Esophagus squamous epithelium (tissue), 5 donors: ENCODE measurements at regions not wholly inside any gene's neighbourhood (a gene's known extent, or its start where the extent isn't known, plus 50 kb on each side); places are given as distances from the start of the nearest gene placed in this dataset.

ENCODE experiments used
- DNase-seq: peaks from one replicate; lab custom pipeline; 2025; lab: John Stamatoyannopoulos, UW
- H3K27ac ChIP-seq, 4 donors: fragments of 200-600 bp; sonication (generic); one replicate each; pipeline ENCODE4 v1.5.1; 2016 to 2019; ENCODE audit warnings: mild to moderate bottlenecking in 1 of 4
- H3K27me3 ChIP-seq, 4 donors: fragments of 200-600 bp; sonication (generic); 1 replicate in 3 of 4; 2 replicates in 1 of 4; pipeline versions ENCODE4 v1.5.1 to v1.6.0; 2017 to 2021; ENCODE audit warnings: antibody characterized with exemption in 1 of 4
- H3K36me3 ChIP-seq, 3 donors: fragments of 200-600 bp; sonication (generic); one replicate each; pipeline ENCODE4 v1.5.1; 2016 to 2019
- H3K4me1 ChIP-seq, 3 donors: fragments of 200-600 bp; sonication (generic); one replicate each; pipeline ENCODE4 v1.5.1; 2017 to 2019
- H3K4me3 ChIP-seq, 4 donors: fragments of 200-600 bp; sonication (generic); 1 replicate in 3 of 4; 2 replicates in 1 of 4; pipeline ENCODE4 v1.5.1; 2016 to 2019; ENCODE audit warnings: mild to moderate bottlenecking in 2 of 4, moderate library complexity in 1 of 4
- H3K9me3 ChIP-seq, 3 donors: fragments of 200-600 bp; sonication (generic); one replicate each; pipeline ENCODE4 v1.5.1; 2016 to 2019
- POLR2A ChIP-seq, 4 donors: fragments of 450-650 bp; IDR thresholded peaks; one replicate each; pipeline ENCODE4 v1.6.1; 2017; ENCODE audit warnings: antibody characterized with exemption in 4 of 4, mild to moderate bottlenecking in 4 of 4, moderate library complexity in 3 of 4
- WGBS, 2 donors: methylation state at CpG; one replicate each; pipeline ENCODE4 v1.1.5; 2018; 5-methylcytosine and 5-hydroxymethylcytosine counted together
- intact Hi-C: fragments of 100-400 bp; cut with DNase I; formaldehyde crosslinking; loops from one replicate; pipeline ENCODE4 v1.15.0; 2022
- TF ChIP-seq, protein P1 (sequence below), 6 experiments: fragments of 450-650 bp in 4 of 6; fragments of 200-600 bp in 2 of 6; sonication (generic) in 2 of 6; IDR thresholded peaks; one replicate each; pipeline ENCODE4 v1.5.1; 2016 to 2019; ENCODE audit warnings: antibody characterized with exemption in 6 of 6, mild to moderate bottlenecking in 4 of 6, moderate library complexity in 4 of 6
- donor health status: DM: yes; HTN: yes; CAD: no.

DNA sequence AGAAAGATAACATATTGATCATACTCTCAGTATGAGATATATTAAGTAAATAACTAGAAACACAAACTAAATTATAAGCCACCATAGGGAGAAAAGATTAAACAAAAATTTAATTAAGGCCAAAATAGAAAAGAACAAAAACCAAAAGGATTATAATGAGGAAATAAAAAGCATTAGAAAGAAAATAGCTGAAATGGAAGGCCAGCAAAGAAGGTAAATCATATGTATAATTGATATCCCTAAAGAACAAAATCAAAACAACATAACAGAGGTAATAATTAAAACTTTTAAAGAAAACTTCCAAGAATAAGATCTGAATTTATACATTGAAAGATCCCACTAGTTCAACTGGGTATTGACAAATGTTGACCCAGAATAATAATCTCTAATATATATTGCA is 453.0 kb downstream of the LRRIQ3 start:
- TF ChIP-seq, protein P1, sequence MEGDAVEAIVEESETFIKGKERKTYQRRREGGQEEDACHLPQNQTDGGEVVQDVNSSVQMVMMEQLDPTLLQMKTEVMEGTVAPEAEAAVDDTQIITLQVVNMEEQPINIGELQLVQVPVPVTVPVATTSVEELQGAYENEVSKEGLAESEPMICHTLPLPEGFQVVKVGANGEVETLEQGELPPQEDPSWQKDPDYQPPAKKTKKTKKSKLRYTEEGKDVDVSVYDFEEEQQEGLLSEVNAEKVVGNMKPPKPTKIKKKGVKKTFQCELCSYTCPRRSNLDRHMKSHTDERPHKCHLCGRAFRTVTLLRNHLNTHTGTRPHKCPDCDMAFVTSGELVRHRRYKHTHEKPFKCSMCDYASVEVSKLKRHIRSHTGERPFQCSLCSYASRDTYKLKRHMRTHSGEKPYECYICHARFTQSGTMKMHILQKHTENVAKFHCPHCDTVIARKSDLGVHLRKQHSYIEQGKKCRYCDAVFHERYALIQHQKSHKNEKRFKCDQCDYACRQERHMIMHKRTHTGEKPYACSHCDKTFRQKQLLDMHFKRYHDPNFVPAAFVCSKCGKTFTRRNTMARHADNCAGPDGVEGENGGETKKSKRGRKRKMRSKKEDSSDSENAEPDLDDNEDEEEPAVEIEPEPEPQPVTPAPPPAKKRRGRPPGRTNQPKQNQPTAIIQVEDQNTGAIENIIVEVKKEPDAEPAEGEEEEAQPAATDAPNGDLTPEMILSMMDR (IDR thresholded peaks at IDR 0.05), result no peak
- TF ChIP-seq POLR2A (IDR thresholded peaks at IDR 0.05), result no peak
- H3K9me3 ChIP-seq, result peaks cover 0 to 11% (median 0%) of the 10 kb centered on the region in 3 donors
- intact Hi-C loops, result no loop called here
- no peaks in the 10 kb centered on the region for H3K4me1 ChIP-seq
- no peak for DNase-seq
- H3K27ac ChIP-seq, result no peak overlapping the region
- H3K36me3 ChIP-seq, result no peaks in the 10 kb centered on the region
- H3K4me3 ChIP-seq, result no peak overlapping the region
- H3K27me3 ChIP-seq, result no peaks in the 10 kb centered on the region

DNA sequence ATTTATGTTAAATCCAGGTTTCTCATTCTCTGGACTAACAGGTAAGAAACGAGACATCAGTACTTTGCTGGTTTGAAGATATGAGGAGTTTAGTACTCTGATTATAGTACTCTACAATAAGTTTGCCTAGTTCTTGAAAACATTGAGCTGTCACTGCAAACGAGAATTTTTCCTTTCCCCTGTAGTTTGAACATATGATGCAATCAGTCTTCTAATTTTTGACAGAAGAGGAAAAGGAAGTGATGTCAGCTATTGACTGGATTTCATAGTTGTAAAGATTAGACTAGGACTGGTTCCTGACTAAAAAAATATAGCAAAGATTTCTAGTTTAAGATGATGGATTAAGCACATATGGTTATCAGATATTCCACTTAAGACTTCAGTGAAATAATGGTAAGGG is 461.9 kb downstream of the LRRIQ3 start:
- H3K9me3 ChIP-seq, result no peaks in the 10 kb centered on the region
- no peaks in the 10 kb centered on the region for H3K4me1 ChIP-seq
- H3K27ac ChIP-seq, result no peak overlapping the region
- no peak for DNase-seq
- no peak overlapping the region for H3K4me3 ChIP-seq
- H3K27me3 ChIP-seq, result no peaks in the 10 kb centered on the region
- no peaks in the 10 kb centered on the region for H3K36me3 ChIP-seq
- WGBS, 2 donors, result 24 to 34% methylated on average over 2 of the region's 2 CpGs
- intact Hi-C loops, result no loop called here
- TF ChIP-seq, protein P1 (IDR thresholded peaks at IDR 0.05), result no peak
- no peak for TF ChIP-seq POLR2A (IDR thresholded peaks at IDR 0.05)

DNA sequence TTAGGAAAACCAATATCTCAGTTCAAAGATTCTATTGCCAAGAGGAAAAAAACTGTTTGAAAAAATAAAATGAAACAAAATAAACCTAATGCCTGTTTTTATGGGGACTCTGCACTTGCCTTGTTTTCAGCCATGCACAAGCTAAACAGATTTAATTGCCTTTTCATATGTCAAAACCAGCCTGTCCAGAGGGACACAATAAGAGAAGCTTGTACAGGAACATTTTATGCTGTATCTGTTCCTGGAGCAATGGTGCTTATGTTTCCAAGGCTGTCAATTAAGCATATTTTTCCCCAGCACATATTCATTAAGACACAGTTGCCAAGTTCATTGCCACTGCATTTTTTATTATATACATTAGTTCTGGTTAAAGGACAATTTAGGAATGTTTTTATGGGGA is 470.9 kb downstream of the LRRIQ3 start:
- no peak overlapping the region for H3K27ac ChIP-seq
- H3K4me1 ChIP-seq, result no peaks in the 10 kb centered on the region
- no peaks in the 10 kb centered on the region for H3K9me3 ChIP-seq
- no peak for TF ChIP-seq POLR2A (IDR thresholded peaks at IDR 0.05)
- no peaks in the 10 kb centered on the region for H3K27me3 ChIP-seq
- intact Hi-C loops, result no loop called here
- no peaks in the 10 kb centered on the region for H3K36me3 ChIP-seq
- DNase-seq, result no peak
- no peak overlapping the region for H3K4me3 ChIP-seq

DNA sequence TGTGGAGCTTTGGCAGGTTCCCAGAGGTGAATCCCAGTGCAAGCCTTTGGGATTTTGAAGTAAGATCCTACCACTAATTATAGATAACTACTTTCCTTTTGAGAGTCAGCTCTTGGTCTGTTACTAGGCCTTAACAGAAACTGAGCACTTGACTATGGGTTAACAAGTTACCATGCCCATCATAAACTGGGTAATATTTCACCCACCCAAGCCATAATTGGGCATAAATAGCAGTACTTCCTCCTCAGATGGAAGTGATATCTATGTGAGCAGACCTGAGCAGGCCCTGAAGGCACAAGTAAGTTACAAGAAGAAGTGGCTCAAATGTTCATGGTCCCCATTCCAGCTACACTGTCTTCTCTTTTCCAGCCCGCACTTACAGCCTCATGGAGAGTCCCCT is 475.9 kb downstream of the LRRIQ3 start:
- TF ChIP-seq, protein P1 (IDR thresholded peaks at IDR 0.05), result no peak
- no peak for TF ChIP-seq POLR2A (IDR thresholded peaks at IDR 0.05)
- Histone ChIP-seq H3K27ac (no peak overlapping the region), H3K4me3 (no peak overlapping the region), H3K27me3 (no peaks in the 10 kb centered on the region), H3K4me1 (no peaks in the 10 kb centered on the region), H3K9me3 (no peaks in the 10 kb centered on the region), H3K36me3 (no peaks in the 10 kb centered on the region)
- DNase-seq, result no peak
- 57% methylated on average over 1 of the region's 1 CpG; no CpG with 5 or more reads in 1 of the 2 donors for WGBS, 2 donors
- intact Hi-C loops, result no loop called here

DNA sequence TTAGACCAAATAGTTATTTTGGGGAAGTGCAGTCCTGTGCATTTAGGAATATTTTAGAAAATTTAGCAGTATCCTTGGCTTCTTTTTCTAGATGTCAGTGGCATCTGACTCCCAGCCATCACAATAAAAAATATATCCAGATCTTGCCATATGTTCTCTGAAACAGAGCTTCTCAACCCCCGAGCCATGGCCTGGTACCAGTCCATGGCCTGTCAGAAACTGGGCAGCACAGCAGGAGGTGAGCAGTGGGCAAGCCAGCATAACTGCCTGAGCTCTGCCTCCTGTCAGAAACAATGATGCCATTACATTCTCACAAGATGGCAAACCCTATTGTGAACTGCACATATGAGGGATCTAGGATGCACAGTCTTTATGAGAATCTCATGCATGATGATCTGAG is 480.0 kb downstream of the LRRIQ3 start:
- H3K36me3 ChIP-seq, result no peaks in the 10 kb centered on the region
- no peak for DNase-seq
- H3K9me3 ChIP-seq, result no peaks in the 10 kb centered on the region
- intact Hi-C loops, result no loop called here
- TF ChIP-seq, protein P1 (IDR thresholded peaks at IDR 0.05), result no peak
- no peak for TF ChIP-seq POLR2A (IDR thresholded peaks at IDR 0.05)
- H3K27me3 ChIP-seq, result no peaks in the 10 kb centered on the region
- WGBS, 2 donors, result 63 to 75% methylated on average over 1 of the region's 1 CpG
- no peak overlapping the region for H3K4me3 ChIP-seq
- no peak overlapping the region for H3K27ac ChIP-seq
- H3K4me1 ChIP-seq, result no peaks in the 10 kb centered on the region

DNA sequence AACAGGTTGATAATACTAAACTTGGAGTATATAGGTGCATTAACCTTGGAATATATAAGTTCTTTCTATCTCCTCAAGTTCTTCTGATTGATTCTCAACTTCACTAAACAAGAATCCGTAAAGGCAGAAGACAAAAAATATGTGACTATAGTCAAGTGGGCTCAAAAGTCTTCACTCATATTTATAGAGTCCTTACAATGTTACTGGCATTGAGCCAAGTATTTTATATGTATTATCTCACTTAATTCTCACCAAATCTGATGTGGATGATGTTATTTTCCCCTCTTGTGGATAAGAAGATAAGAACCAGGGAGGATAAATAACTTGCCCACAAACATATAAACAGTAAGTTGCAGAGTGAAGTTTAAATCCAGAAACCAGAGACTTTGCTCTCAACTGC is 486.9 kb downstream of the LRRIQ3 start:
- WGBS, 2 donors, result 67 to 89% methylated on average over 1 of the region's 1 CpG

More for the DNA sequence above, 486.9 kb downstream of the LRRIQ3 start:
- intact Hi-C loops, result no loop called here
- TF ChIP-seq, protein P1 (IDR thresholded peaks at IDR 0.05), result no peak
- TF ChIP-seq POLR2A (IDR thresholded peaks at IDR 0.05), result no peak
- no peak overlapping the region for H3K27ac ChIP-seq
- H3K27me3 ChIP-seq, result no peaks in the 10 kb centered on the region
- no peaks in the 10 kb centered on the region for H3K36me3 ChIP-seq
- DNase-seq, result no peak
- H3K9me3 ChIP-seq, result no peaks in the 10 kb centered on the region
- no peak overlapping the region for H3K4me3 ChIP-seq
- H3K4me1 ChIP-seq, result no peaks in the 10 kb centered on the region
